ENCODE measurements at regions not wholly inside any gene's neighbourhood (a gene's known extent, or its start where the extent isn't known, plus 50 kb on each side); places are given as distances from the start of the nearest gene placed in this dataset.

DNA sequence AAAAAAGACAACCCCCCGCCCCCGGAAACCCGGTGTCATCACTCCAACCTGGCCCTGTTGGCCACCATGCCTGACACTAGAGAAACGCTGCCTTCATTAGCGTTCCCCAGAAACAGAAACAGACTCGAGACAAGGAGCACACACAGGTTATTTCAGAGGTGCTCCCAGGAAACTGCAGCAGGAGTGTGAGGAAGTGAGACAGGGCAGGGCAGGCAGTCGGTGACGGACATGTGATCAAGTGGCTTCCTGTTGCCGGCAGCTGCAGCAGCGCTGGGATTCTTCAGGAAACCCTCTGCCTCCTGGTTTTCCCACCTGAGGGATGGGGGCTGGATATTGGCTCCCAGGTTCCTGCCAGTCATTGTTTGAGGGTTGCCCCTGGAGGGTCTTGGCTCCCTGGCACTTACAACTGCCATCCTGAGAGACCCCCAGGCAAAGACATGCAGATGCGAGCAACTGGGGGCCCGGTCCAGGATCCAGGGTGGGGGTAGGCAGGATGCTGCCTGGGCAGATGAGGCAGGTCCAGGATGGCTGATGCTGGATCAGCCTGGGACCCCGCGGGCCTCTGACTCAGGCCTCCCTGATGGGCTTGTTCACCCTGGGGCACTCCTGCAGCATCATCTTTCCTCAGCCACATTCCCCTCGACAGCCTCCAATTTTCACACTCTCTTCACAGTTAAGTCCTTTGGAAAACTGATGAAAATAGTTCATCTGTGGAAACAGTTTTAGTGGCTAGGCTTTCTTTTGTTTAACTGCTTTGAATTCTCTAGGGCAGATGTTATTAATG, 150.7 kb upstream of the SYNDIG1 start:
- TF ChIP-seq CTCF (IDR thresholded peaks at IDR 0.05) (no peak), POLR2A (IDR thresholded peaks at IDR 0.05) (no peak)

All from tibial nerve (tissue), 3 donors.